Mucosa of gallbladder (tissue), 1 donor: ENCODE measurements at regions not wholly inside any gene's neighbourhood (a gene's known extent, or its start where the extent isn't known, plus 50 kb on each side); places are given as distances from the start of the nearest gene placed in this dataset.
"Not testable (repeated sequence)": the region's sequence is repeated elsewhere in the genome, so short reads cannot be mapped to it uniquely, and the experiment has no call there.

Experiments
- DNase-seq: peaks from one replicate; pipeline ENCODE4 v3.0.0-alpha.2; 2020; ENCODE audit warnings: low spot score
- donor health status: DM: no; HTN: no; CAD: no.

GRCh38 chr12:125310461-125310860 is 245.2 kb downstream of the AACS start:
- no peak for DNase-seq

DNA sequence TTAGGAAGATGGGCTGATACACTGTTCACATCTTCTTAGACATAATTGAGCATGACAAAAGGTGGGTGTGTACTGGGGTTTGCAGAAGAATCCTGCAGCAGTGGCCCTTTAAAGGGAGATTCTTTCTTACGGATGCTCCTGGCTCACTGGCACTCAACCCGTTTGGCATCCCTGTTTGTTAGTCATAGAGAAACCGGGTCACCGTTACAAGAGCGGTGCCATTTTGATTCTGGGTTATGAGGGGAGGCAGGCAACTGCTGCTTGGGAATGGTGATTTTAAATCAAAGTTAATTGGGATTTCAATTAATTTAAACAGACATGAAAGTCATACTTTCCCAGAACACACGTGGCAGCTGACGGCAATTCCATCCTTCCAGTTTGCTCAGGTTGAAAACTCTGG is 245.8 kb downstream of the AACS start:
- DNase-seq = no peak

GRCh38 chr12:125312471-125312870 is 247.2 kb downstream of the AACS start:
- DNase-seq = no peak

- no peak for DNase-seq
Observed at GRCh38 chr12:125314051-125314755, 249.0 kb downstream of the AACS start.

DNA sequence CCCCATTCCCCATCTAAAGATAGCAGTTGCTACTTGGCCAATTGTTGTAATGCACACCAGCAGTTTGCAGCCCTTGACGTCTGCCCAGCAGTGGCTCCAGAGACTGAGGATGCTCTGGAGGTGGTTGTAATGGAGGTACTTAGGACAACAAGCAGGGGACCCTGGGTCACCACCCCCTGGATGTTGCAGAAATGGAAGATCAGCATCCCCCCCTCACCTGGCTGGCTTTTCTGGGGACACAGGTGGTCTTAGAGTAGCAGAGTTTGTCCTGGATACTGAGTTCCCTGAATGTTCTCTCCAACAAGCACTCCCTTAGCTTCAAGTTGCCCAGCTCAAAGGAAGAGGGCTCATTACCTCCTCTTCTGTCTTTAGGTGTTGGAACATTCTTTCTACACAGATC is 250.5 kb downstream of the AACS start:
- DNase-seq = no peak

DNA sequence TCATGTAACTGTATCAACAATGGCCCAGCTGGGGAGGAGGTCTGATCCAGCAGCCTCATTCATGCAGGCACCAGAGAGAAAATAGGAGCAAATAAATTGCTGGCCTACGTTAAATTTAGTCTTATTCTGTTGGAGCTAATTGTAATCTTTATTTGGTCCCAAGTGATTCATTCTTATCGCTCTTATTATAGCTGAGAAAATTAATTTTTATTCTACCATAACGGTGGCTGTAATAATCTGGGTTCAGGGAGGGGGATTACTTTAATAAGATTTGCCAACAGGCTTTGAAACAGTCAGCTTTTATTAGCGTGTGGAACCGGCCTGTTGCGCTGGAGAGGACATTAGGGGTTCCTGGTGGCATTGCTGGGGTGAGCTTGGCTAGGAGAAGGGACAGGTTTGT is 254.9 kb downstream of the AACS start:
- no peak for DNase-seq

DNA sequence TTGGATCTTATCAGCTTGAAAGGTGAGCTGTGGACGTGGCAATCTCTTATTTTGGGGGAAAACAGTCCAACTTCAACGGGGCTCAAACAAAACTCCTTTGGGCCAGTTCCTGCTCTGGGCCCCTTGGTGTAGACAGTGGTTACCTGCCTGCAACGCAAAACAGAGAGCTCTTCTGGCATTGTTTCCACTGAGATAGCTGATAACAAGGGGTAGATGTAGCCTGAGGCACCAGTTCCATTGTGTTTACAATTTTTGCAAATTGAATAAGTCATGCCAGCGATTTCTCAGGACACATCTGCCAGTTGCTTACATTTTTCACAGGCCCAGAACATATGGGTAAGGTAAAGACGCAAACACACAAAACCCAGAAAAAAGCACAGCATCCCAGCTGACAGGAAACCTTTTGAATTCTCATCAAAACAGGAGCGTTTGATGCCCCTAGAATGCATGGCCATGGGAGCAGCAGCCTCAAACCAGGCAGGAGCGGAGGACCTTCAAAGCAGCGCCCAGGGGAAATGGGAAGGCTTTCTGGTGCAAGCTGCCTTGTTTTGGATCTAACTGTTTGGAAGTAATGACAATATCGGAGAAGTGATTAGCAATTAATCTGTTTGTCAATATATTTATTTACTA is 259.7 kb downstream of the AACS start:
- no peak for DNase-seq

GRCh38 chr12:125329239-125330102 is 264.2 kb downstream of the AACS start:
- no peak for DNase-seq

- DNase-seq = peak; percentile 54
Observed at GRCh38 chr12:125330645-125331341, 265.6 kb downstream of the AACS start.

- DNase-seq = no peak
Observed at GRCh38 chr12:125331342-125332052, 266.3 kb downstream of the AACS start.

DNA sequence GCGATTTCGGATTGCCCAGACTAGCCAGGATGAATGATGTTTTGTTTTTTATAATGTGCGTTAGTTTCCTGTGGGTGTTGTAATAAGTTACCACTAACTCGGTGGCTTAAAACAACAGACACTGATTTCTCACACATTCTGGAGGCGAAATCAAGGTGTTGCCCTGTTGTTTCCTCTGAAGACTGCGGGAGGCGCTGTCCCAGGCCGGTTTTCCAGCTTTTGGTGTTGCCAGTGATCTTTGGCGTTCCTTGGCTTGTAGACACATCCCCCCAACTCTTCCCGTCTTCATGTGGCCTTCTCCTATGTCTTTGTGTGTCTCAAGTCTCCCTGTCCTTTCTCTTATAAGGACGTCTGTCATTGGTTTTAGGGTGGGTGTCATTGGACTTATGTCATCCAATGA is 267.7 kb downstream of the AACS start:
- no peak for DNase-seq

DNA sequence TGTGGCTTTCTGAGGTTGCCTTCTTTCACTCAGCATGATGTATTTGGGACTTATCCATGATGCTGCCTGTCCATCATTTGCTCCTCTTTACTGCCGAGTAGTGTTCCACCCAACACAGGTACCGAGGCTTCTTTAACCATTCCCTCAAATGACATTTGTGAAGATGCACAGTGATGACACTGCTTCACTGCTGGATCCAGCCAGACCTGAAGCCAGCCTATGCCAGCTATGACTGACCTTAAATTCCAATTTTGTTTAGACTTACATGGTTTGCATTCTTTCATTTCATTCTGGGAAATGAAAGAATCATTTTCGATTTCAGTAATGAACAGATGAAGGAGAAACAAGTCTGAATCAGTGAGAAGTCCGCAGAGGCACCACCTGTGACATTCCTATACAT is 271.0 kb downstream of the AACS start:
- DNase-seq = no peak

GRCh38 chr12:125340791-125341190 is 275.6 kb downstream of the AACS start:
- peak; percentile 26 for DNase-seq

DNA sequence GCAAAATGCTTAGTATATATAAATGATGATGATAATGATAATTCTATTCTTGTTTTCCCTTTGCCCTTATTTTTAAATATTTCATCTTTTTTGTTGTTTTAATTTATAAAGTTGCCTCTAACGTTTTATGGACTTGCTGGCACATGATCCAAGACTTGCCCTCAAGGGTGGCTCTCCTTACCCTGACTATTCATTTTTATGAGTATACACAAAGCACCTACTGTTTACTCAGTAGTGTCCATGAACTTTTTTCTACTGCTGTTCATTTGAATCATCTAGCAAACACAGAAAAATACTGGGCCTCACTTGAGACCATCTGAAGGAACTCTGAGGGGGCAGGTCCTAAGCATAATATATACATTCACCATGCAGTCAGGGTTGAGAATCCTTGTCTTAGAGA is 276.2 kb downstream of the AACS start:
- no peak for DNase-seq

DNA sequence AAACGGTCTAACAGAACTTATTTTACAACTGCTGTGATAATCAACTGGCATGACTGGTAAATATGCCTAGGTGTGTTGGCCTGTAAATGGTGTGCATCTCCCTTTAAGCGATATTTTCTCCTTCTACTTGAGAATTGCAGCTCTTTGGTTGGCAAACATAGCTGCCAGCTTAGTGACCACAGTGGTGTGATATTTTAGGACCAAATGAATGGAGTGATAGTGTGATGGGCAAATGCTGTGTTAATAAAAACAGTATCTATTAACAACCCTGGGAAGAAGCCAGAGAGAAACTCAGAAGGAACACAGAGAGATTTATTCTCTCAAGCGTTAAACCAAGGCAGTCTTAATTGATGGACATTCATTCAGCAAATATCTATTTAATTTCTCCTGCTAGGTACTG is 278.4 kb downstream of the AACS start:
- DNase-seq = no peak

- DNase-seq = no peak
Observed at GRCh38 chr12:125346362-125346761, 281.1 kb downstream of the AACS start.

DNA sequence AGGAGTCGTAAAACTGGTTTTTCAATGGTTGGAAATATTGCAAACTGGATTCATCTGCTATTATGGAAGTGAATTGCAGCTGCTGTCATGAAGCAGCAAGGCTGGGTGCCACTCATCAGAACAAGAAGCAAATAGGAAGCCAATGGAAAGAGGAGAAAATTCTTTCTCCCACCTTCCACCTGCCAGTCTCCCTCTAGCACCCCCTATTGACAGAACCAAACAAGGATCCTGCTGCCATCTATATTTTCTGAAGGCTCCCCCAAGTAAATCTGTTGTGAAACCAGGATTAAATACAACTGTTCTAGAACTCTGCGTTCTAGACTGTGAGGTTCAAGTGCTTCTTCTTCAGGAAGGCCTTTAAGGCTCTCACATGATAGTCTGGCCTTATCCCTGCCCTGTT is 286.6 kb downstream of the AACS start:
- no peak for DNase-seq

- not testable (repeated sequence) for DNase-seq
Observed at GRCh38 chr12:125353002-125353401, 287.8 kb downstream of the AACS start.

DNA sequence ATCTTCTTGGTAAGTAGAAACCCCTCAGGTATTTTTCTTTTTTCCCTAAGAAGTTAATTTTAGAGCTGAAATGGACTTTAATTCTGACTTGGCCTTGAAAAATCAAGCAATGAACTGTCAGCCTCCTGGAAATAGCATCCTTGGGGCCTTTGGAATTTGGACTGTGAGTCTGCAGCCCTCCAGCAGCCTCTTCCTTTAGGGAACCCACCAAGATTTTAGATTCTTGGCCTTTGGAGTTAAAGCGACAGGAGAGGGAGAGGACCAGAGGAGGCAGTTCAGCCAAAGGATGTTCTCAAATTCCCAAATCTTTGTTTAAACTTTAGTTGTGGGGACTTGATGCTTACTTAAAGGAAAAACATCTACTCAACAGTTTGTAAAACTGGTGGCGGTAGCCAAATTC is 288.6 kb downstream of the AACS start:
- no peak for DNase-seq

DNA sequence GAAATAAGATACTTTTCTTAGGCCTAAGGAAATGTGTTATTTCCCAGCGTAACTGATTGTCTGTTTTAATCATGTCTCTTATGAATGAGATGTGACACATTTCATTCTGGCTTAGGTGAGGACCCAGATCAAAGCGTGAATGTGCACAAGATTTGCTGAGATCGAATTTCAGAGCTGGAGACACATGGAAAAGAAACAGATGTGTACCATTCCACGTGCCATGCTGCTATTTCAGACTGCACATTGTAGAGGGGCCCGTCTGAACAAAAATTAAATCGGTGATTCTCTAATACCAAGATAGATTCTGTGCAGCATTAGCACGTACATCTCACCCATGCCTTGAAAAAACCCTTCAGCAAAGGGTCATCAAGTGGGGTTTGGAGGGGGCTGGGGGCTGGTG is 290.4 kb downstream of the AACS start:
- DNase-seq = no peak

GRCh38 chr12:125356111-125356510 is 290.9 kb downstream of the AACS start:
- no peak for DNase-seq

DNA sequence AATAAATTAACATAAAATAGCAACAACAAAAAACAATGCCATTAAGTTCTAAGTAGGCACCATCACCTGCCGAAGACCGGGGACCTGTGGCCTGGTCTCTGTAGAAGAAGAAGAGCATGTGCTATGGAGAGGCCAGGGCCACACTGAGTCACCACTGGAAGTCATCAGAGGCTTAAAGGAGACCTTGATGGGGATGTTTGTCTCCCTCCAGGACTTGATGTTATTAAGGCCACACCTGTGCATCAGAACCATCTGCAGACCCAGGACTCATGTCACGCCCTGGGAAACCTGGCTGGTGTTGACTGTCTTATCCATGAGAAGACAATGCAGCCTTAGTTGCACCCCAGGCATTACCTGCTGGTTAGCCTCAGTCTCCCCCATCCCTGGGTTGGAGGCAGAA is 292.3 kb downstream of the AACS start:
- no peak for DNase-seq
